ENCODE measurements at regions not wholly inside any gene's neighbourhood (a gene's known extent, or its start where the extent isn't known, plus 50 kb on each side); places are given as distances from the start of the nearest gene placed in this dataset.
A peak's percentile ranks its signal among the peaks of the same experiment; 100 is the strongest.

DNA sequence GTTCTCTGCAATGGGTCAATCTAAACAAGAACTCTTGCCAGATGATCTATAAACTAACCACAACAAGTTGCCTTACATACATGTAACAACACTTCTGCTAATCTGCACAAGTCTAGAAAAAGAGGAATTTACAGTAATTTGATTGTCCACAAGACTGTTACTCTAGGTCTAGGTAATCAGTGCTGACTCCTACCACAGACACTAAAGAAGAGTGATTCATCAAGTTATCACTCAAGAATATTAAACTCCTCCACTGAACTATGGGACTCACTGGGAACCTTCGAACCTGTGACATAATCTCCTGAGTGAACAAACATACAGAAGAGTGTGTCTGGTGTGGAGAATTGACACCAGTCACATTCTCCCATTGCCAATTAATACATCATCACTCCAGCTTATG is 138.3 kb downstream of the ANXA2 start (continued):
- TF ChIP-seq, protein P1, sequence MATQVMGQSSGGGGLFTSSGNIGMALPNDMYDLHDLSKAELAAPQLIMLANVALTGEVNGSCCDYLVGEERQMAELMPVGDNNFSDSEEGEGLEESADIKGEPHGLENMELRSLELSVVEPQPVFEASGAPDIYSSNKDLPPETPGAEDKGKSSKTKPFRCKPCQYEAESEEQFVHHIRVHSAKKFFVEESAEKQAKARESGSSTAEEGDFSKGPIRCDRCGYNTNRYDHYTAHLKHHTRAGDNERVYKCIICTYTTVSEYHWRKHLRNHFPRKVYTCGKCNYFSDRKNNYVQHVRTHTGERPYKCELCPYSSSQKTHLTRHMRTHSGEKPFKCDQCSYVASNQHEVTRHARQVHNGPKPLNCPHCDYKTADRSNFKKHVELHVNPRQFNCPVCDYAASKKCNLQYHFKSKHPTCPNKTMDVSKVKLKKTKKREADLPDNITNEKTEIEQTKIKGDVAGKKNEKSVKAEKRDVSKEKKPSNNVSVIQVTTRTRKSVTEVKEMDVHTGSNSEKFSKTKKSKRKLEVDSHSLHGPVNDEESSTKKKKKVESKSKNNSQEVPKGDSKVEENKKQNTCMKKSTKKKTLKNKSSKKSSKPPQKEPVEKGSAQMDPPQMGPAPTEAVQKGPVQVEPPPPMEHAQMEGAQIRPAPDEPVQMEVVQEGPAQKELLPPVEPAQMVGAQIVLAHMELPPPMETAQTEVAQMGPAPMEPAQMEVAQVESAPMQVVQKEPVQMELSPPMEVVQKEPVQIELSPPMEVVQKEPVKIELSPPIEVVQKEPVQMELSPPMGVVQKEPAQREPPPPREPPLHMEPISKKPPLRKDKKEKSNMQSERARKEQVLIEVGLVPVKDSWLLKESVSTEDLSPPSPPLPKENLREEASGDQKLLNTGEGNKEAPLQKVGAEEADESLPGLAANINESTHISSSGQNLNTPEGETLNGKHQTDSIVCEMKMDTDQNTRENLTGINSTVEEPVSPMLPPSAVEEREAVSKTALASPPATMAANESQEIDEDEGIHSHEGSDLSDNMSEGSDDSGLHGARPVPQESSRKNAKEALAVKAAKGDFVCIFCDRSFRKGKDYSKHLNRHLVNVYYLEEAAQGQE (IDR thresholded peaks at IDR 0.05; ENCODE audit: unreplicated experiment): no peak
- TF ChIP-seq NANOG (IDR thresholded peaks at IDR 0.05; ENCODE audit: borderline replicate concordance) (no peak), EZH2 (IDR thresholded peaks at IDR 0.05; ENCODE audit: low read depth, unreplicated experiment) (no peak), ZNF114 (CRISPR knock-in tag; IDR thresholded peaks at IDR 0.05) (no peak), CREB1 (CRISPR knock-in tag; IDR thresholded peaks at IDR 0.05; ENCODE audit: low read depth) (no peak), POLR2AphosphoS5 (IDR thresholded peaks at IDR 0.05; ENCODE audit: low read depth) (no peak), ZNF331 (CRISPR knock-in tag; IDR thresholded peaks at IDR 0.05; ENCODE audit: low read depth) (no peak), JUNB (IDR thresholded peaks at IDR 0.05; ENCODE audit: unreplicated experiment) (no peak)
- TF ChIP-seq, protein P2, sequence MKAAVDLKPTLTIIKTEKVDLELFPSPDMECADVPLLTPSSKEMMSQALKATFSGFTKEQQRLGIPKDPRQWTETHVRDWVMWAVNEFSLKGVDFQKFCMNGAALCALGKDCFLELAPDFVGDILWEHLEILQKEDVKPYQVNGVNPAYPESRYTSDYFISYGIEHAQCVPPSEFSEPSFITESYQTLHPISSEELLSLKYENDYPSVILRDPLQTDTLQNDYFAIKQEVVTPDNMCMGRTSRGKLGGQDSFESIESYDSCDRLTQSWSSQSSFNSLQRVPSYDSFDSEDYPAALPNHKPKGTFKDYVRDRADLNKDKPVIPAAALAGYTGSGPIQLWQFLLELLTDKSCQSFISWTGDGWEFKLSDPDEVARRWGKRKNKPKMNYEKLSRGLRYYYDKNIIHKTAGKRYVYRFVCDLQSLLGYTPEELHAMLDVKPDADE (IDR thresholded peaks at IDR 0.05): no peak

DNA sequence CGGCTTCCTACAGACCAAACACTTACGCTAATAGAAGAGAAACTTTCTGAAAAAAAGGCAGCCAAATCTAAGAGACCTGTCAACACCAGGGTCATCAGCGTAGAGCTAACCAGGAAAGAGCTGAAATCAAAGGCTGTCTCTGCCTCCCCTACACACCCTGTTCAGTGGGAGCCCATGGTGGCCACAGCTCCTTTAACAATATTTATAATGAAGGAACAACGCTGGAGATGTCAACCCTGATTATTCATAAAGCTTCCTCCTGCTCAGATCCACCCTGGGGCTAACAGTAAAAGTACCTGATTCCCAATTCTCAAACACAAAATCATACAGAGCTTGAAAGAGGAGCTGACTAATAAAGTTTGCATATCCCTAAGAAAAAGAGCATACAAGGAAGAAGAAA is 133.7 kb downstream of the ANXA2 start:
- Mint-ChIP-seq H3K9me3 (no peaks in the 10 kb centered on the region), H3K4me3 (no peak overlapping the region), H3K27me3 (ENCODE audit: insufficient read depth, low read depth, poor library complexity) (peaks cover 2% of the 10 kb centered on the region), H3K36me3 (ENCODE audit: low read depth) (no peaks in the 10 kb centered on the region), H3K4me1 (peaks cover 4% of the 10 kb centered on the region; the same call in 2 of the 3 replicates), H3K27ac (no peak overlapping the region)
- H3K4me2 ChIP-seq: no peak overlapping the region
- H3F3A ChIP-seq (replicated peaks; ENCODE audit: low read depth): no peaks in the 10 kb centered on the region
- no peak overlapping the region for H3K4me3 ChIP-seq
- H3K27me3 ChIP-seq (ENCODE audit: insufficient read depth): no peaks in the 10 kb centered on the region
- no peaks in the 10 kb centered on the region; the same call in 1 of the 2 replicates for H3K9me2 ChIP-seq (ENCODE audit: insufficient read depth)
- peak overlapping the region; percentile 33; the same call in 1 of the 2 replicates for H2AFZ ChIP-seq
- ATAC-seq: no peak
- no peaks in the 10 kb centered on the region for H3K4me1 ChIP-seq (ENCODE audit: insufficient read depth)
- no peaks in the 10 kb centered on the region for H4K20me1 ChIP-seq (replicated peaks; ENCODE audit: insufficient read depth)
- DNase-seq (ENCODE audit: low spot score): no peak
- H3K27ac ChIP-seq (ENCODE audit: low read depth): no peak overlapping the region
- no peaks in the 10 kb centered on the region for H3K79me2 ChIP-seq (replicated peaks; ENCODE audit: insufficient read depth)
- no peaks in the 10 kb centered on the region for H3K36me3 ChIP-seq (ENCODE audit: insufficient read depth)
- TF ChIP-seq, protein P3, sequence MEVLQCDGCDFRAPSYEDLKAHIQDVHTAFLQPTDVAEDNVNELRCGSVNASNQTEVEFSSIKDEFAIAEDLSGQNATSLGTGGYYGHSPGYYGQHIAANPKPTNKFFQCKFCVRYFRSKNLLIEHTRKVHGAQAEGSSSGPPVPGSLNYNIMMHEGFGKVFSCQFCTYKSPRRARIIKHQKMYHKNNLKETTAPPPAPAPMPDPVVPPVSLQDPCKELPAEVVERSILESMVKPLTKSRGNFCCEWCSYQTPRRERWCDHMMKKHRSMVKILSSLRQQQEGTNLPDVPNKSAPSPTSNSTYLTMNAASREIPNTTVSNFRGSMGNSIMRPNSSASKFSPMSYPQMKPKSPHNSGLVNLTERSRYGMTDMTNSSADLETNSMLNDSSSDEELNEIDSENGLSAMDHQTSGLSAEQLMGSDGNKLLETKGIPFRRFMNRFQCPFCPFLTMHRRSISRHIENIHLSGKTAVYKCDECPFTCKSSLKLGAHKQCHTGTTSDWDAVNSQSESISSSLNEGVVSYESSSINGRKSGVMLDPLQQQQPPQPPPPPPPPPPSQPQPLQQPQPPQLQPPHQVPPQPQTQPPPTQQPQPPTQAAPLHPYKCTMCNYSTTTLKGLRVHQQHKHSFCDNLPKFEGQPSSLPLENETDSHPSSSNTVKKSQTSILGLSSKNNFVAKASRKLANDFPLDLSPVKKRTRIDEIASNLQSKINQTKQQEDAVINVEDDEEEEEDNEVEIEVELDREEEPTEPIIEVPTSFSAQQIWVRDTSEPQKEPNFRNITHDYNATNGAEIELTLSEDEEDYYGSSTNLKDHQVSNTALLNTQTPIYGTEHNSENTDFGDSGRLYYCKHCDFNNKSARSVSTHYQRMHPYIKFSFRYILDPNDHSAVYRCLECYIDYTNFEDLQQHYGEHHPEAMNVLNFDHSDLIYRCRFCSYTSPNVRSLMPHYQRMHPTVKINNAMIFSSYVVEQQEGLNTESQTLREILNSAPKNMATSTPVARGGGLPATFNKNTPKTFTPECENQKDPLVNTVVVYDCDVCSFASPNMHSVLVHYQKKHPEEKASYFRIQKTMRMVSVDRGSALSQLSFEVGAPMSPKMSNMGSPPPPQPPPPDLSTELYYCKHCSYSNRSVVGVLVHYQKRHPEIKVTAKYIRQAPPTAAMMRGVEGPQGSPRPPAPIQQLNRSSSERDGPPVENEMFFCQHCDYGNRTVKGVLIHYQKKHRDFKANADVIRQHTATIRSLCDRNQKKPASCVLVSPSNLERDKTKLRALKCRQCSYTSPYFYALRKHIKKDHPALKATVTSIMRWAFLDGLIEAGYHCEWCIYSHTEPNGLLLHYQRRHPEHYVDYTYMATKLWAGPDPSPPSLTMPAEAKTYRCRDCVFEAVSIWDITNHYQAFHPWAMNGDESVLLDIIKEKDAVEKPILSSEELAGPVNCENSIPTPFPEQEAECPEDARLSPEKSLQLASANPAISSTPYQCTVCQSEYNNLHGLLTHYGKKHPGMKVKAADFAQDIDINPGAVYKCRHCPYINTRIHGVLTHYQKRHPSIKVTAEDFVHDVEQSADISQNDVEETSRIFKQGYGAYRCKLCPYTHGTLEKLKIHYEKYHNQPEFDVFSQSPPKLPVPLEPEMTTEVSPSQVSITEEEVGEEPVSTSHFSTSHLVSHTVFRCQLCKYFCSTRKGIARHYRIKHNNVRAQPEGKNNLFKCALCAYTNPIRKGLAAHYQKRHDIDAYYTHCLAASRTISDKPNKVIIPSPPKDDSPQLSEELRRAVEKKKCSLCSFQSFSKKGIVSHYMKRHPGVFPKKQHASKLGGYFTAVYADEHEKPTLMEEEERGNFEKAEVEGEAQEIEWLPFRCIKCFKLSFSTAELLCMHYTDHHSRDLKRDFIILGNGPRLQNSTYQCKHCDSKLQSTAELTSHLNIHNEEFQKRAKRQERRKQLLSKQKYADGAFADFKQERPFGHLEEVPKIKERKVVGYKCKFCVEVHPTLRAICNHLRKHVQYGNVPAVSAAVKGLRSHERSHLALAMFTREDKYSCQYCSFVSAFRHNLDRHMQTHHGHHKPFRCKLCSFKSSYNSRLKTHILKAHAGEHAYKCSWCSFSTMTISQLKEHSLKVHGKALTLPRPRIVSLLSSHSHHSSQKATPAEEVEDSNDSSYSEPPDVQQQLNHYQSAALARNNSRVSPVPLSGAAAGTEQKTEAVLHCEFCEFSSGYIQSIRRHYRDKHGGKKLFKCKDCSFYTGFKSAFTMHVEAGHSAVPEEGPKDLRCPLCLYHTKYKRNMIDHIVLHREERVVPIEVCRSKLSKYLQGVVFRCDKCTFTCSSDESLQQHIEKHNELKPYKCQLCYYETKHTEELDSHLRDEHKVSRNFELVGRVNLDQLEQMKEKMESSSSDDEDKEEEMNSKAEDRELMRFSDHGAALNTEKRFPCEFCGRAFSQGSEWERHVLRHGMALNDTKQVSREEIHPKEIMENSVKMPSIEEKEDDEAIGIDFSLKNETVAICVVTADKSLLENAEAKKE (CRISPR knock-in tag; IDR thresholded peaks at IDR 0.05): no peak
- TF ChIP-seq EZH2 (IDR thresholded peaks at IDR 0.05; ENCODE audit: low read depth, unreplicated experiment) (no peak), POLR2AphosphoS5 (IDR thresholded peaks at IDR 0.05; ENCODE audit: low read depth) (no peak)
- TF ChIP-seq, protein P4, sequence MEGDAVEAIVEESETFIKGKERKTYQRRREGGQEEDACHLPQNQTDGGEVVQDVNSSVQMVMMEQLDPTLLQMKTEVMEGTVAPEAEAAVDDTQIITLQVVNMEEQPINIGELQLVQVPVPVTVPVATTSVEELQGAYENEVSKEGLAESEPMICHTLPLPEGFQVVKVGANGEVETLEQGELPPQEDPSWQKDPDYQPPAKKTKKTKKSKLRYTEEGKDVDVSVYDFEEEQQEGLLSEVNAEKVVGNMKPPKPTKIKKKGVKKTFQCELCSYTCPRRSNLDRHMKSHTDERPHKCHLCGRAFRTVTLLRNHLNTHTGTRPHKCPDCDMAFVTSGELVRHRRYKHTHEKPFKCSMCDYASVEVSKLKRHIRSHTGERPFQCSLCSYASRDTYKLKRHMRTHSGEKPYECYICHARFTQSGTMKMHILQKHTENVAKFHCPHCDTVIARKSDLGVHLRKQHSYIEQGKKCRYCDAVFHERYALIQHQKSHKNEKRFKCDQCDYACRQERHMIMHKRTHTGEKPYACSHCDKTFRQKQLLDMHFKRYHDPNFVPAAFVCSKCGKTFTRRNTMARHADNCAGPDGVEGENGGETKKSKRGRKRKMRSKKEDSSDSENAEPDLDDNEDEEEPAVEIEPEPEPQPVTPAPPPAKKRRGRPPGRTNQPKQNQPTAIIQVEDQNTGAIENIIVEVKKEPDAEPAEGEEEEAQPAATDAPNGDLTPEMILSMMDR (conservative IDR thresholded peaks at IDR 0.05; ENCODE audit: low read depth in 2 of 2): no peak
- TF ChIP-seq, protein P2 (IDR thresholded peaks at IDR 0.05): no peak
